Caco-2 (cell line): ENCODE measurements at regions not wholly inside any gene's neighbourhood (a gene's known extent, or its start where the extent isn't known, plus 50 kb on each side); places are given as distances from the start of the nearest gene placed in this dataset.

Experiments used
- BruUV-seq: library from RNA; stranded (reverse); fragments of 400-500 nt; replicated peaks from 2 replicates; lab custom pipeline; 2021; lab: Mats Ljungman, UMichigan
- CTCF ChIA-PET: fragments of 300-600 bp; sonication (Branson Sonifier 250); formaldehyde crosslinking; loops from one replicate; lab custom pipeline; 2022; ENCODE audit warnings: antibody characterized with exemption; lab: Charles Lee
- POLR2A ChIA-PET: fragments of 300-600 bp; sonication (Branson Sonifier 250); formaldehyde crosslinking; loops from one replicate; lab custom pipeline; 2022; ENCODE audit warnings: antibody characterized with exemption; lab: Charles Lee
- DNase-seq, 2 experiments: peaks; one replicate each; pipeline versions ENCODE4 v3.0.0 to v3.0.0-alpha.2; 2020 to 2022
- H3K27me3 ChIP-seq: replicated peaks from 2 replicates; pipeline ENCODE4 v1.6.0; 2011; ENCODE audit warnings: low read length; ENCODE audit not compliant: control insufficient read depth, insufficient read depth
- H3K36me3 ChIP-seq: 2 replicates; pipeline ENCODE4 v1.5.1; 2011; ENCODE audit warnings: low read length; ENCODE audit not compliant: control insufficient read depth, insufficient read depth
- H3K4me1 ChIP-seq: fragments of 250-450 bp; sonication (Bioruptor Pico); 2 replicates; pipeline ENCODE4 v1.5.1; 2020; ENCODE audit warnings: mild to moderate bottlenecking
- H3K4me3 ChIP-seq: 2 replicates; pipeline ENCODE4 v1.5.1; 2011; ENCODE audit warnings: low read depth, mild to moderate bottlenecking, control low read depth, low read length
- H3K9me3 ChIP-seq: fragments of 250-450 bp; sonication (Bioruptor Pico); 2 replicates; pipeline ENCODE4 v1.5.1; 2020; ENCODE audit warnings: mild to moderate bottlenecking, moderate library complexity
- H3K27ac Mint-ChIP-seq: one replicate; pipeline ENCODE4 v1.8.0; 2022; ENCODE audit warnings: mixed read lengths; ENCODE audit not compliant: unreplicated experiment
- H3K27me3 Mint-ChIP-seq: one replicate; pipeline ENCODE4 v1.8.0; 2022; ENCODE audit warnings: mixed read lengths; ENCODE audit not compliant: insufficient read depth, unreplicated experiment
- H3K36me3 Mint-ChIP-seq: one replicate; pipeline ENCODE4 v1.8.0; 2022; ENCODE audit warnings: mild to moderate bottlenecking, mixed read lengths; ENCODE audit not compliant: insufficient read depth, unreplicated experiment
- H3K4me1 Mint-ChIP-seq: one replicate; pipeline ENCODE4 v1.8.0; 2022; ENCODE audit warnings: low read depth, mixed read lengths; ENCODE audit not compliant: unreplicated experiment
- H3K4me3 Mint-ChIP-seq: one replicate; pipeline ENCODE4 v1.8.0; 2022; ENCODE audit warnings: mild to moderate bottlenecking, moderate library complexity, mixed read lengths; ENCODE audit not compliant: unreplicated experiment
- H3K9me3 Mint-ChIP-seq: one replicate; pipeline ENCODE4 v1.8.0; 2022; ENCODE audit warnings: mixed read lengths; ENCODE audit not compliant: unreplicated experiment
- intact Hi-C: fragments of 100-400 bp; cut with micrococcal nuclease; formaldehyde crosslinking; loops from one replicate; pipeline ENCODE4 v1.10.0; 2022; ENCODE audit not compliant: unreplicated experiment
- TF ChIP-seq, protein P1 (sequence below), 2 experiments: fragments of 200-600 bp in 1 of 2; IDR thresholded peaks; 1 replicate in 1 of 2; 2 replicates in 1 of 2; pipeline versions ENCODE4 v1.5.1 to v1.8.0; 2011 to 2022; ENCODE audit warnings: antibody characterized with exemption in 1 of 2, control low read depth in 1 of 2, inconsistent platforms in 1 of 2, low read depth in 1 of 2, low read length in 1 of 2, mild to moderate bottlenecking in 1 of 2, moderate library complexity in 1 of 2; ENCODE audit not compliant: insufficient read depth in 1 of 2, severe bottlenecking in 1 of 2, unreplicated experiment in 1 of 2

- CTCF ChIA-PET, result no interaction called here
- no peak overlapping the region for H3K27ac Mint-ChIP-seq
- H3K27me3 ChIP-seq, result no peaks in the 10 kb centered on the region
- no peak for DNase-seq
- TF ChIP-seq, protein P1, sequence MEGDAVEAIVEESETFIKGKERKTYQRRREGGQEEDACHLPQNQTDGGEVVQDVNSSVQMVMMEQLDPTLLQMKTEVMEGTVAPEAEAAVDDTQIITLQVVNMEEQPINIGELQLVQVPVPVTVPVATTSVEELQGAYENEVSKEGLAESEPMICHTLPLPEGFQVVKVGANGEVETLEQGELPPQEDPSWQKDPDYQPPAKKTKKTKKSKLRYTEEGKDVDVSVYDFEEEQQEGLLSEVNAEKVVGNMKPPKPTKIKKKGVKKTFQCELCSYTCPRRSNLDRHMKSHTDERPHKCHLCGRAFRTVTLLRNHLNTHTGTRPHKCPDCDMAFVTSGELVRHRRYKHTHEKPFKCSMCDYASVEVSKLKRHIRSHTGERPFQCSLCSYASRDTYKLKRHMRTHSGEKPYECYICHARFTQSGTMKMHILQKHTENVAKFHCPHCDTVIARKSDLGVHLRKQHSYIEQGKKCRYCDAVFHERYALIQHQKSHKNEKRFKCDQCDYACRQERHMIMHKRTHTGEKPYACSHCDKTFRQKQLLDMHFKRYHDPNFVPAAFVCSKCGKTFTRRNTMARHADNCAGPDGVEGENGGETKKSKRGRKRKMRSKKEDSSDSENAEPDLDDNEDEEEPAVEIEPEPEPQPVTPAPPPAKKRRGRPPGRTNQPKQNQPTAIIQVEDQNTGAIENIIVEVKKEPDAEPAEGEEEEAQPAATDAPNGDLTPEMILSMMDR (IDR thresholded peaks at IDR 0.05; ENCODE audit: insufficient read depth in 1 of 2, low read depth in 1 of 2, low read length in 1 of 2, severe bottlenecking in 1 of 2, unreplicated experiment in 1 of 2), result no peak
- H3K27me3 Mint-ChIP-seq, result no peaks in the 10 kb centered on the region
- H3K36me3 Mint-ChIP-seq, result no peaks in the 10 kb centered on the region
- H3K4me1 ChIP-seq, result no peaks in the 10 kb centered on the region
- no peaks in the 10 kb centered on the region for H3K9me3 ChIP-seq
- H3K4me1 Mint-ChIP-seq, result no peaks in the 10 kb centered on the region
- intact Hi-C loops, result no loop called here
- no peaks in the 10 kb centered on the region for H3K9me3 Mint-ChIP-seq
- no TSS peak for BruUV-seq
- no peaks in the 10 kb centered on the region for H3K36me3 ChIP-seq
- H3K4me3 ChIP-seq, result no peak overlapping the region
- POLR2A ChIA-PET, result no interaction called here
- no peak overlapping the region for H3K4me3 Mint-ChIP-seq
These were observed 1665.9 kb upstream of the PCDH20 start for GRCh38 chr13:63081400-63082014.

GRCh38 chr13:63075126-63075525 lies 1659.5 kb upstream of the PCDH20 start:
- no peak overlapping the region for H3K27ac Mint-ChIP-seq
- no peak for DNase-seq
- H3K9me3 Mint-ChIP-seq, result no peaks in the 10 kb centered on the region
- Histone ChIP-seq H3K4me3 (no peak overlapping the region), H3K9me3 (no peaks in the 10 kb centered on the region), H3K4me1 (no peaks in the 10 kb centered on the region), H3K36me3 (no peaks in the 10 kb centered on the region), H3K27me3 (no peaks in the 10 kb centered on the region)
- ChIA-PET POLR2A (no interaction called here), CTCF (no interaction called here)
- TF ChIP-seq, protein P1 (IDR thresholded peaks at IDR 0.05; ENCODE audit: insufficient read depth in 1 of 2, low read depth in 1 of 2, low read length in 1 of 2, severe bottlenecking in 1 of 2, unreplicated experiment in 1 of 2), result no peak
- H3K4me1 Mint-ChIP-seq, result no peaks in the 10 kb centered on the region
- BruUV-seq, result no TSS peak
- no peaks in the 10 kb centered on the region for H3K36me3 Mint-ChIP-seq
- no peaks in the 10 kb centered on the region for H3K27me3 Mint-ChIP-seq
- H3K4me3 Mint-ChIP-seq, result no peak overlapping the region
- intact Hi-C loops, result no loop called here

DNA sequence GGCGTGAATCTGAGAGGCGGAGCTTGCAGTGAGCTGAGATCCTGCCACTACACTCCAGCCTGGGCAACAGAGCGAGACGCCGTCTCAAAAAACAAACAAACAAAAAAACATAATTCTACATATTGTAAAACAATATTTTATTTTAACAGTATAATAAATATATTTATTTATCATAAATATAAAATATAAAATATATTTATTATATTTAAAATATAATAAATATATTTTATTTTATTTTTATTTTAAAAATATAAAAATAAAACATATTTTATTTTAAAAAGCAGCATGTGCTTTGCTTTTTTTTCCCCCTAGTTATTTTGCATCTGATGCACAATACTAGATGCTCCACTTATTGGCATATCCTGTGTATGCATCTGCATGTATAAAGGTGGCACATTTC lies 1634.6 kb upstream of the PCDH20 start:
- intact Hi-C loops, result no loop called here
- Mint-ChIP-seq H3K36me3 (no peaks in the 10 kb centered on the region), H3K9me3 (no peaks in the 10 kb centered on the region), H3K27ac (no peak overlapping the region), H3K4me1 (no peaks in the 10 kb centered on the region), H3K4me3 (no peak overlapping the region), H3K27me3 (peaks cover 1% of the 10 kb centered on the region)
- Histone ChIP-seq H3K27me3 (no peaks in the 10 kb centered on the region), H3K4me1 (no peaks in the 10 kb centered on the region), H3K4me3 (no peak overlapping the region), H3K36me3 (no peaks in the 10 kb centered on the region), H3K9me3 (no peaks in the 10 kb centered on the region)
- BruUV-seq, result no TSS peak
- TF ChIP-seq, protein P1 (IDR thresholded peaks at IDR 0.05; ENCODE audit: insufficient read depth in 1 of 2, low read depth in 1 of 2, low read length in 1 of 2, severe bottlenecking in 1 of 2, unreplicated experiment in 1 of 2), result no peak
- DNase-seq, result no peak
- CTCF ChIA-PET, result no interaction called here
- POLR2A ChIA-PET, result no interaction called here
